ENCODE measurements at regions not wholly inside any gene's neighbourhood (a gene's known extent, or its start where the extent isn't known, plus 50 kb on each side); places are given as distances from the start of the nearest gene placed in this dataset.
A peak's percentile ranks its signal among the peaks of the same experiment; 100 is the strongest.

DNA sequence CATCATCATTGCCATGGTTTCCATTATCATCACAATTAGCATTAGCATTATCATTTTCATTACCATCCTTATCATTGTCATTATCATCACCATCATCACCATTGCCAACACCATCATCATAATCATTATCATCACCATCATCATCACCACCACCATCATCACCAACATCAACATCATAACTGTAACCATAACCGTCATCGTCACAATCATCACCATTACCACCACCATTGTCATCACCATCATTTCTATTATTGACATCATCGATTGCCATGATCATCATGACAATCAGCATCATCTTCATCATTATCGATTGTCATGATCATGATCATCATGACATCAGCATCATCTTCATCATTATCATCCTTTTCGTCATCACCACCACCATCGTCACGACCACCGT, 88.9 kb upstream of the MSX1 start:
- POLR2A ChIA-PET (ENCODE audit: low non-redundant PET) = no interaction called here
- Histone ChIP-seq H3K27me3 (replicated peaks; ENCODE audit: insufficient read depth, low read depth, low read length, poor library complexity) (no peaks in the 10 kb centered on the region), H3K36me3 (ENCODE audit: insufficient read depth, low read length, poor library complexity, severe bottlenecking) (no peaks in the 10 kb centered on the region), H3K4me1 (ENCODE audit: insufficient read depth, low read length, poor library complexity, severe bottlenecking) (peaks cover 13% of the 10 kb centered on the region), H3K27ac (ENCODE audit: low read depth, low read length, poor library complexity, severe bottlenecking) (no peak overlapping the region), H3K9me3 (ENCODE audit: low read depth, low read length, poor library complexity, severe bottlenecking) (no peaks in the 10 kb centered on the region), H3K4me3 (ENCODE audit: low read depth, low read length, poor library complexity, severe bottlenecking) (no peak overlapping the region)
- no TSS peak for BruUV-seq (replicated peaks)
- intact Hi-C loops (cut with micrococcal nuclease; ENCODE audit: unreplicated experiment) = no loop called here
- DNase-seq (ENCODE audit: low spot score) = no peak
- CTCF ChIA-PET = interaction anchor here (0.6 kb wide), 1 partner anchor 745 kb away, joined by 4 read pairs; no protein-coding TSS in a partner anchor
- TF ChIP-seq, protein P1, sequence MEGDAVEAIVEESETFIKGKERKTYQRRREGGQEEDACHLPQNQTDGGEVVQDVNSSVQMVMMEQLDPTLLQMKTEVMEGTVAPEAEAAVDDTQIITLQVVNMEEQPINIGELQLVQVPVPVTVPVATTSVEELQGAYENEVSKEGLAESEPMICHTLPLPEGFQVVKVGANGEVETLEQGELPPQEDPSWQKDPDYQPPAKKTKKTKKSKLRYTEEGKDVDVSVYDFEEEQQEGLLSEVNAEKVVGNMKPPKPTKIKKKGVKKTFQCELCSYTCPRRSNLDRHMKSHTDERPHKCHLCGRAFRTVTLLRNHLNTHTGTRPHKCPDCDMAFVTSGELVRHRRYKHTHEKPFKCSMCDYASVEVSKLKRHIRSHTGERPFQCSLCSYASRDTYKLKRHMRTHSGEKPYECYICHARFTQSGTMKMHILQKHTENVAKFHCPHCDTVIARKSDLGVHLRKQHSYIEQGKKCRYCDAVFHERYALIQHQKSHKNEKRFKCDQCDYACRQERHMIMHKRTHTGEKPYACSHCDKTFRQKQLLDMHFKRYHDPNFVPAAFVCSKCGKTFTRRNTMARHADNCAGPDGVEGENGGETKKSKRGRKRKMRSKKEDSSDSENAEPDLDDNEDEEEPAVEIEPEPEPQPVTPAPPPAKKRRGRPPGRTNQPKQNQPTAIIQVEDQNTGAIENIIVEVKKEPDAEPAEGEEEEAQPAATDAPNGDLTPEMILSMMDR (conservative IDR thresholded peaks at IDR 0.05; ENCODE audit: low read depth, low read length) = no peak
- TF ChIP-seq EZH2 (IDR thresholded peaks at IDR 0.05; ENCODE audit: borderline replicate concordance, low read depth, low read length, poor library complexity, severe bottlenecking) = no peak

GRCh38 chr4:4766564-4766963, 92.9 kb upstream of the MSX1 start:
- Histone ChIP-seq H3K27ac (ENCODE audit: low read depth, low read length, poor library complexity, severe bottlenecking) (no peak overlapping the region), H3K27me3 (replicated peaks; ENCODE audit: insufficient read depth, low read depth, low read length, poor library complexity) (no peaks in the 10 kb centered on the region), H3K4me1 (ENCODE audit: insufficient read depth, low read length, poor library complexity, severe bottlenecking) (peaks cover 26% of the 10 kb centered on the region), H3K36me3 (ENCODE audit: insufficient read depth, low read length, poor library complexity, severe bottlenecking) (no peaks in the 10 kb centered on the region), H3K9me3 (ENCODE audit: low read depth, low read length, poor library complexity, severe bottlenecking) (no peaks in the 10 kb centered on the region), H3K4me3 (ENCODE audit: low read depth, low read length, poor library complexity, severe bottlenecking) (no peak overlapping the region)
- POLR2A ChIA-PET (ENCODE audit: low non-redundant PET) = interaction anchor here (0.6 kb wide), 2 partner anchors 10 to 1907 kb away, joined by 3 read pairs; a partner anchor contains a TSS
- intact Hi-C loops (cut with micrococcal nuclease; ENCODE audit: unreplicated experiment) = no loop called here
- no TSS peak for BruUV-seq (replicated peaks)
- peak; percentile 82 for DNase-seq (ENCODE audit: low spot score)
- TF ChIP-seq, protein P1 (conservative IDR thresholded peaks at IDR 0.05; ENCODE audit: low read depth, low read length) = no peak
- TF ChIP-seq EZH2 (IDR thresholded peaks at IDR 0.05; ENCODE audit: borderline replicate concordance, low read depth, low read length, poor library complexity, severe bottlenecking) = no peak
- CTCF ChIA-PET = no interaction called here

DNA sequence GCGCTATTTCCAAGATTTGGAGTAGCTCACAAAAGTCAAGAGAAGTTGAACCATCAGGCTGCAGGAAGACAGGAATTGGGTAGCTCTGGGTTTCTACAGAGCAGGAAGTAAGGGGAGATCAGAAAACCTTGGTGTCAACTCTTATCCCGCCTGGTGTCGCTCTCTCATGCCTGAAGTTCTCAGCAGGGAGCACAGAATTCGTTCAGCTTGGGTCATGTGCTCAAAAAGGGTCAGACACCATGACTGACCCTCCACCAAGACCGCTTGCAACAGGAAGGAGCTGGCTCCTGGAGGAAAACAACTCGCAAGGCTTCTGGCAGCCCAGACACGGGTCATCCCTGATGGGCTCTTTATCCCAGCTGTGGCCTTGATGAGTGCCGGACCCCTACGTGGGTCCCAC, 93.7 kb upstream of the MSX1 start:
- no peak for DNase-seq (ENCODE audit: low spot score)
- ChIA-PET POLR2A (ENCODE audit: low non-redundant PET) (interaction anchor here (0.6 kb wide), 1 partner anchor 1908 kb away, joined by 3 read pairs; a partner anchor contains a TSS), CTCF (no interaction called here)
- Histone ChIP-seq H3K27me3 (replicated peaks; ENCODE audit: insufficient read depth, low read depth, low read length, poor library complexity) (no peaks in the 10 kb centered on the region), H3K4me3 (ENCODE audit: low read depth, low read length, poor library complexity, severe bottlenecking) (no peak overlapping the region), H3K4me1 (ENCODE audit: insufficient read depth, low read length, poor library complexity, severe bottlenecking) (peaks cover 27% of the 10 kb centered on the region), H3K9me3 (ENCODE audit: low read depth, low read length, poor library complexity, severe bottlenecking) (no peaks in the 10 kb centered on the region), H3K36me3 (ENCODE audit: insufficient read depth, low read length, poor library complexity, severe bottlenecking) (no peaks in the 10 kb centered on the region), H3K27ac (ENCODE audit: low read depth, low read length, poor library complexity, severe bottlenecking) (no peak overlapping the region)
- TF ChIP-seq EZH2 (IDR thresholded peaks at IDR 0.05; ENCODE audit: borderline replicate concordance, low read depth, low read length, poor library complexity, severe bottlenecking) = no peak
- TF ChIP-seq, protein P1 (conservative IDR thresholded peaks at IDR 0.05; ENCODE audit: low read depth, low read length) = no peak
- intact Hi-C loops (cut with micrococcal nuclease; ENCODE audit: unreplicated experiment) = no loop called here
- BruUV-seq (replicated peaks) = no TSS peak
